Chondrocyte (in vitro differentiated cells): ENCODE measurements at regions not wholly inside any gene's neighbourhood (a gene's known extent, or its start where the extent isn't known, plus 50 kb on each side); places are given as distances from the start of the nearest gene placed in this dataset.

Source experiments
- DNase-seq: peaks from one replicate; pipeline ENCODE4 v3.0.0; 2021; ENCODE audit warnings: mixed read lengths, low spot score
- H3K27ac Mint-ChIP-seq: one replicate; pipeline ENCODE4 v1.8.0; 2021; ENCODE audit warnings: mild to moderate bottlenecking, moderate library complexity, mixed read lengths; ENCODE audit not compliant: unreplicated experiment
- H3K27me3 Mint-ChIP-seq: 2 replicates; pipeline ENCODE4 v1.8.0; 2021; ENCODE audit warnings: low read depth, mixed read lengths
- H3K36me3 Mint-ChIP-seq: 2 replicates; pipeline ENCODE4 v1.8.0; 2021; ENCODE audit warnings: low read depth, mixed read lengths
- H3K4me1 Mint-ChIP-seq: 2 replicates; pipeline ENCODE4 v1.8.0; 2021; ENCODE audit warnings: low read depth, mild to moderate bottlenecking, mixed read lengths
- H3K4me3 Mint-ChIP-seq: one replicate; pipeline ENCODE4 v1.8.0; 2021; ENCODE audit warnings: mild to moderate bottlenecking, moderate library complexity, mixed read lengths; ENCODE audit not compliant: unreplicated experiment
- H3K9me3 Mint-ChIP-seq: 2 replicates; pipeline ENCODE4 v1.8.0; 2021; ENCODE audit warnings: low read depth, mixed read lengths
- TF ChIP-seq, protein P1 (sequence below): fragments of 200-600 bp; sonication (generic); IDR thresholded peaks from 2 replicates; pipeline ENCODE4 v1.5.0; 2021; ENCODE audit warnings: antibody characterized with exemption, mild to moderate bottlenecking, moderate library complexity

- TF ChIP-seq, protein P1, sequence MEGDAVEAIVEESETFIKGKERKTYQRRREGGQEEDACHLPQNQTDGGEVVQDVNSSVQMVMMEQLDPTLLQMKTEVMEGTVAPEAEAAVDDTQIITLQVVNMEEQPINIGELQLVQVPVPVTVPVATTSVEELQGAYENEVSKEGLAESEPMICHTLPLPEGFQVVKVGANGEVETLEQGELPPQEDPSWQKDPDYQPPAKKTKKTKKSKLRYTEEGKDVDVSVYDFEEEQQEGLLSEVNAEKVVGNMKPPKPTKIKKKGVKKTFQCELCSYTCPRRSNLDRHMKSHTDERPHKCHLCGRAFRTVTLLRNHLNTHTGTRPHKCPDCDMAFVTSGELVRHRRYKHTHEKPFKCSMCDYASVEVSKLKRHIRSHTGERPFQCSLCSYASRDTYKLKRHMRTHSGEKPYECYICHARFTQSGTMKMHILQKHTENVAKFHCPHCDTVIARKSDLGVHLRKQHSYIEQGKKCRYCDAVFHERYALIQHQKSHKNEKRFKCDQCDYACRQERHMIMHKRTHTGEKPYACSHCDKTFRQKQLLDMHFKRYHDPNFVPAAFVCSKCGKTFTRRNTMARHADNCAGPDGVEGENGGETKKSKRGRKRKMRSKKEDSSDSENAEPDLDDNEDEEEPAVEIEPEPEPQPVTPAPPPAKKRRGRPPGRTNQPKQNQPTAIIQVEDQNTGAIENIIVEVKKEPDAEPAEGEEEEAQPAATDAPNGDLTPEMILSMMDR, result no peak
- Mint-ChIP-seq H3K4me1 (peaks cover 29% of the 10 kb centered on the region), H3K27me3 (no peaks in the 10 kb centered on the region), H3K4me3 (no peak overlapping the region), H3K36me3 (no peaks in the 10 kb centered on the region), H3K27ac (no peak overlapping the region), H3K9me3 (no peaks in the 10 kb centered on the region)
- no peak for DNase-seq
Observed at GRCh38 chr10:22852712-22853353, 75.0 kb upstream of the ARMC3 start.

DNA sequence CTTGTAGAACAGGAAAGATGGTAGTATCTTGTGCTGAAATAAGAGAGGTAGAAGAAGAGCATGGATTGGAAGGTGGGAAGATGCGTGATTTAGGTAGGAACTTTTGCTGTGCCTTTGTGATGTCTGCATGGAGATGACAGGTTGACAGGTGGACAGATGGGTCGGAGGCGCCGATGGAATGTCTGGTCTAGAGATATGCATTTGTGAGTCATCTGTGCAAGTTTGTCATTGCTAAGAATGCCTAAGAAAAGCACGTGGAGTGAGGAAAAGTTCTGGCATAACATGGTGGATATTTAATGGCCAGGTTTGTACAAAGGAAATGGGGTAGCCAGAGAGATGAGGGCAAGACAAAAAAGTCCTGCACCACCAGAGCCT, 76.0 kb upstream of the ARMC3 start:
- DNase-seq, result no peak

DNA sequence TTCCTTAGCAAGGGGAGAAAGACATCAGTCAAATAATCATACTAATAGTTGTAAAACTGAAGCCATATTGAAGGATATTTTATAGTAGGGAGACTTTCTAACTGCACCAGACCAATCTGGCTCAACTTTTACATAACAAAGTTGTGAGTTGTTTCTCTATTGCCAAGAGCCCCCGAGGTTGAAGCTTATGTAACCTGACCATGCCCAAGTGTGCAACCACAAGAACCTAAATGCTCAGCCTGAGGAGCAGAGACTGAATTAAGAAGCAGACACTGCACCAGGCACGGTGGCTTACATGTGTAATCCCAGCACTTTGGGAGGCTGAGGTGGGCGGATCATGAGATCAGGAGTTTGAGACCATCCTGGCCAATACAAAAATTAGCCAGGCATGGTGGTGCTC, 77.3 kb upstream of the ARMC3 start:
- H3K4me3 Mint-ChIP-seq, result no peak overlapping the region
- H3K9me3 Mint-ChIP-seq, result no peaks in the 10 kb centered on the region
- no peak overlapping the region for H3K27ac Mint-ChIP-seq
- no peaks in the 10 kb centered on the region for H3K27me3 Mint-ChIP-seq
- TF ChIP-seq, protein P1, result no peak
- no peak for DNase-seq
- no peaks in the 10 kb centered on the region for H3K36me3 Mint-ChIP-seq
- peaks cover 29% of the 10 kb centered on the region for H3K4me1 Mint-ChIP-seq

More for the DNA sequence above, 76.0 kb upstream of the ARMC3 start:
- H3K4me3 Mint-ChIP-seq, result no peak overlapping the region
- no peaks in the 10 kb centered on the region for H3K27me3 Mint-ChIP-seq
- H3K36me3 Mint-ChIP-seq, result no peaks in the 10 kb centered on the region
- H3K27ac Mint-ChIP-seq, result no peak overlapping the region
- H3K9me3 Mint-ChIP-seq, result no peaks in the 10 kb centered on the region
- TF ChIP-seq, protein P1, result no peak
- H3K4me1 Mint-ChIP-seq, result peaks cover 29% of the 10 kb centered on the region

DNA sequence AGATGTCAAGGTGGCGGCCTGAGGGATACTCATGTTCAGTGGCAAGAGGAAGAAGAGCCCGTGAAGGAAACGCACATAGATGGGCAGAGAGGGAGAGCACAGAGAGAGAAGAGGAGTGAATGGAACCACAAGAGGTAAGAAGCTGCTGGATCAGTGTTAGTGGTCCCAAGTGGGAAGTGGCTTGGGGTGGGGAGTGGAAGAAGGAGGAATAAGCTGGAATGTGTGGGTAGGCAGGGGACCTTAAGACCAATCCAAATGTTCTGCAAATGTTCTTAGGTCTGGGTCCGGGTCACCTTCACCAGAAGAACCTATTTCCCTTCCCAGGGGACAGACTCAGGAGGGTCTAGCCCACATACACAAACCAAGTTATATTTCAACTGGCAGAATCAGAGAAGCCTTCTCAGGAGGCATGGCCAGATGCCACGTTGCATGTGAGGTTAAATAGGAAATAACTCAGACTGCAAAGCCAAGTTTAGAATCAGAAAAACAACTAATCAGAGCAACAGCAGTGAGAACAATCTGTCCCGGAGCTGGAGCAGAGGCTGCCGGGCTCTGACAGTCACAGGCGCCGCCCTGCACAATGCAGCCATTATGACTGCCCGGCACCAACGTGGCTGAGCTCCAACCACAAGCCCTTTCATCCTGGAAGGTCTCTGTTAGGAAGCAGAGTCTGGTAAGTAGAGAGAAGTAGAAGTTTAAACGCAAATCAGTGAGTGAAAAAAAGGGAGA, 78.6 kb upstream of the ARMC3 start:
- no peak for DNase-seq
- H3K36me3 Mint-ChIP-seq, result no peaks in the 10 kb centered on the region
- H3K4me1 Mint-ChIP-seq, result peaks cover 23% of the 10 kb centered on the region
- H3K9me3 Mint-ChIP-seq, result no peaks in the 10 kb centered on the region
- no peaks in the 10 kb centered on the region for H3K27me3 Mint-ChIP-seq
- TF ChIP-seq, protein P1, result no peak
- peak overlapping the region; percentile 66 for H3K4me3 Mint-ChIP-seq
- peak overlapping the region; percentile 96 for H3K27ac Mint-ChIP-seq

GRCh38 chr10:22848509-22848908, 79.3 kb upstream of the ARMC3 start:
- H3K27ac Mint-ChIP-seq, result peak overlapping the region; percentile 96

More at GRCh38 chr10:22848509-22848908, 79.3 kb upstream of the ARMC3 start:
- Mint-ChIP-seq H3K27me3 (no peaks in the 10 kb centered on the region), H3K4me1 (peaks cover 20% of the 10 kb centered on the region), H3K36me3 (no peaks in the 10 kb centered on the region), H3K9me3 (no peaks in the 10 kb centered on the region), H3K4me3 (no peak overlapping the region)
- DNase-seq, result no peak
- TF ChIP-seq, protein P1, result no peak
